C4-2B (cell line): ENCODE measurements at regions not wholly inside any gene's neighbourhood (a gene's known extent, or its start where the extent isn't known, plus 50 kb on each side); places are given as distances from the start of the nearest gene placed in this dataset.

Source experiments
- CTCF ChIP-seq: fragments of 450-650 bp; conservative IDR thresholded peaks from 2 replicates; pipeline ENCODE4 v1.5.1; 2017; ENCODE audit warnings: mild to moderate bottlenecking
- ZFX ChIP-seq: fragments of 450-650 bp; IDR thresholded peaks from 2 replicates; pipeline ENCODE4 v1.6.1; 2017

- TF ChIP-seq CTCF, result no peak
- no peak for TF ChIP-seq ZFX
Measured at GRCh38 chr6:21800330-21800729, 206.8 kb downstream of the SOX4 start.
